Activated CD4-positive, alpha-beta T cell treated with anti-CD3 and anti-CD28 coated beads for 4 hours (primary cell): ENCODE measurements at regions not wholly inside any gene's neighbourhood (a gene's known extent, or its start where the extent isn't known, plus 50 kb on each side); places are given as distances from the start of the nearest gene placed in this dataset.

Source experiments
- DNase-seq, 2 donors: peaks; one replicate each; pipeline ENCODE4 v3.0.0-alpha.2; 2020

- DNase-seq: no peak
Observed at GRCh38 chr1:212192261-212192998, 92.8 kb upstream of the PPP2R5A start.

GRCh38 chr1:212196355-212196754 is 88.9 kb upstream of the PPP2R5A start:
- no peak for DNase-seq

- no peak for DNase-seq
Observed at GRCh38 chr1:212201461-212201860, 83.7 kb upstream of the PPP2R5A start.

DNA sequence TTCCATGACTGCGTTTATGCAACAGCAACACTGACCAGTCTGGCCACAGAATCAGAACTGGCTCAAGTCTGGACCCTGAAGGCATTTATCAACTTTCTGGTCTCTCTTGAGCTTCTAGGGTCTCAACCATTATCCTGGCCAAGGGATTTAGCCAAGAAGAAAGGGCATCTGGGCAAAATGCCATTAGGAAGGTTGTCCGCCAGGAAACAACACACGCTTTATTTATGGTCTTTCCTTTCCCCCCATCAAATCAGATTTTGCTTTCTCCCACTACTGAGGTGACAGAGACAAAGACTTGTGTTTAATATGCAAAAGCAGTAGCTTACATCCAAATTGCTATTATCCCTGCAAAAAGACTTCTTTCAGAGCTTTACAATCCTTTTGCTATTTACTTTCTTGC is 81.6 kb upstream of the PPP2R5A start:
- DNase-seq: no peak

- no peak for DNase-seq
Observed at GRCh38 chr1:212205006-212205405, 80.2 kb upstream of the PPP2R5A start.

- no peak for DNase-seq
Observed at GRCh38 chr1:212205843-212206242, 79.4 kb upstream of the PPP2R5A start.

GRCh38 chr1:212207118-212207517 is 78.1 kb upstream of the PPP2R5A start:
- no peak for DNase-seq

GRCh38 chr1:212207822-212208520 is 77.2 kb upstream of the PPP2R5A start:
- DNase-seq: no peak

DNA sequence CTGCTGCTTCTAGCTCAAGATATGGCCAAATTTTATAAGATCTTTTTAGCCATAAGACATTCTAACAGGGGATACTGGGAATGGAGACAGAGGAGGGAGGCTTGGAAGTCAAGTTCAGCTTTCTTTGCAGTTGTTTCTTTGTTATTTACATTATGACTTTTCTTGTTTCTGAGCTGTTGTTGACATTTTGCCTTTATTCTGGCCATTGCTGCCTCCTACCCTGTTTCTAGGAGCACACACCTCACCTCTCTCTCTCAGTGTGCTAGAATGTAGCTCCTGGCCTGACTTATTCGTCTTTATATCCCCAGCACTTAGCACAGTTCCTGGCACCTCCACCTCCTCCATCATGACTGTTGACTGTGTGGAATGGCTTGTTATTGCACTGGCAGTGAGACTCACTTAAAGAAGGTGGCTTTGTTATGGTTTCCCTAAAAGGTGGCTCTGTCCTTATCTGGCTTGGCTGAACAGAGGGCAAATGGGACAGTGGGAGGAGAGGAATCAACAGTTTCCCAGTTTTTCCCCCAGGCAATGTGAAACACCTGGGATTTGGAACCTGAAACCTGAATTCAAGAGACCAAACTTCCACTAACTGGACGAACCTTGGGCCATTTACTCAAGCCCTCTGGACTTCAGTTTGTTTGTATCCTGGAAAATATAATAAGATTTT is 76.1 kb upstream of the PPP2R5A start:
- no peak for DNase-seq

GRCh38 chr1:212211371-212211770 is 73.8 kb upstream of the PPP2R5A start:
- DNase-seq: no peak

GRCh38 chr1:212212343-212212742 is 72.9 kb upstream of the PPP2R5A start:
- DNase-seq: no peak

DNA sequence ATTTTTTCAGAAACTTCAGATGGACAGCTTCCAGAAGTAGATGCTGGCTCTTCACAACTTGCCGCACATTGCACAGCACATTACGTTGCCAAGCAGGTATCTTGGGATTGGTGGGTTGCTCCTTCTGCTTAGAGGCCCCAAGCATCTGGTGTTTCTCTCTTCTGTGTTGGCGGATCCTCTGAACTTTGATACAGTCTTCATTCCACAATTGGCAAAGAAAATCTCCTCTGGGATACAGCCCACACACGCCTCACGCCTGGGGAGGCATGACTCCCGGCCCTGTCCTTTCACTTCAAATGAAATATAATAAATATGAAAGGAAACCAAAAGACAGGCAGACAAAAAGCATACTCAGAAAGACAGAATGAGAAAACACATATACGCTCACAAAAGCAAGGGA is 72.3 kb upstream of the PPP2R5A start:
- no peak for DNase-seq

DNA sequence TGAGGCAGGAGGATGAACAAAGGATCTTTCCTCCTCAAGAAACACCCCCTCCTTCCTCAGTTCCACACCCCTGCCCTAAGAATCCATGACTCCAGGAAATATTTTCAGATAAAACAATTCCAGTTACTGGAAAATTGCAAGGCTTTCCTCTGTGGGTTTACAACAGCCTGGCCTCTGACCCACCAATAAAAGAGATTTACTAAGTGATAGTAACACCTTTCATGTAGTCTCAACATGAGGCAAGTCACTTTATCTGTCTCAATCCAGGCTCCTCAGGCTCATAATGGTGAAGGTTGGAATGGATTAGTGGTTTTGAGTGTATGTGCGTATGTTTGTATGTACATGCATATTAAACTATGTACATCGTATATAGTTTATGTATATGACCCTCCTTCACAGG is 71.4 kb upstream of the PPP2R5A start:
- DNase-seq: no peak

GRCh38 chr1:212214325-212214724 is 70.9 kb upstream of the PPP2R5A start:
- DNase-seq: no peak

DNA sequence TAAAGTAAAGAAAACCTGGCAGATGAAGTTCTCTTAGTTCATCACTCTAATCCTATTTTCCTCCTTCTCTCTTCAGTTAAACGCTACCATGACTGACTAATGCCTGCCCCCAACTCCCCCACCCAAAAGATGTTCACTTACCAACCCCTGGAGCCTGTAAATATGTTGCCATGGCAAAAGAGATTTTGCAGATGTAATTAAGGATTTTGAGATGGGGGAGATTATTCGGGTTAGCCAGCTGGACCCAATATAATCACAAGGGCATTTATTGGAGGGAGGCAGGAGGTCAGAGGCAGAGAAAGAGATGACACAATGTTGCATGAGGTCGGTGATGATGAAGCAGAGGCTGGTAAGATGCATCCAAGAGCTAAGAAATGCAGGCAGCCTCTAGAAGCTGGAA is 69.3 kb upstream of the PPP2R5A start:
- DNase-seq: no peak

DNA sequence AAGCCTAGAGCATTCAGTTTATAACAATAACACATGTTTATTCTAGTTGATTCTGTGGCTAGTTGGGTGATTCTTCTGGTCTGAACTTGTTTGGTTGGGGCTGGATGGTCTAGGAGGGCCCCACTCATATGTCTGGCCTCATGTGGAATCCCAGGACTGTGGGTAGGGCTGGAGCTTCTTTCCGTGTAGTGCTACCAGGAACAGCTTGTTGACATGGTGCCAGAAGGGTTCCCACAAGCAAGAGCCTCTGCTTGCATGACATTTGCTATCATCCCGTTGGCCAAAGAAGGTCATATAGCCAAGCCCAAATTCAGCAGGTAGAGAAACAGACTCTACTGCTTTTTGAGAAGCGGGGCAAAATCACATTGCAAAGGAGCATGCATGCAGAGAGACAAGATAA is 67.6 kb upstream of the PPP2R5A start:
- no peak for DNase-seq

DNA sequence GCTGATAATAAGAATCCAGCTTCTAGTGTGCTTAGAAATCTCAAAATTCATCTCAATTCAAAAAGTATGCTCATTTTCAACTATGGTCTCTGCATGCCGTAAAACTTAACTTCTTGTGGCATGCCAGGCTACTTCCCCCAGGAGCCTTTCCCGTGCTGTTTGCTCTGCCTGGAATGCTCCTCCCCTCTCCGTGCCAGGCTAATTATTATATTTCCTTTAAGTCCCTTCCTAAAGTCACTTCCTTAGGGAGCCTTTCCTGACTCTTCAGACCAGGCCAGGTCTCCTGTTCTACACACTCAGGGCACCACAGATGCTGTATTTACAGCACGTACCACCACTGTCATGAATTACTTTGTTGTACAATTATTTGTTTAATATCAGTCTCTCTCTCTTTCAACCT is 67.1 kb upstream of the PPP2R5A start:
- no peak for DNase-seq

GRCh38 chr1:212218911-212219310 is 66.3 kb upstream of the PPP2R5A start:
- DNase-seq: no peak

DNA sequence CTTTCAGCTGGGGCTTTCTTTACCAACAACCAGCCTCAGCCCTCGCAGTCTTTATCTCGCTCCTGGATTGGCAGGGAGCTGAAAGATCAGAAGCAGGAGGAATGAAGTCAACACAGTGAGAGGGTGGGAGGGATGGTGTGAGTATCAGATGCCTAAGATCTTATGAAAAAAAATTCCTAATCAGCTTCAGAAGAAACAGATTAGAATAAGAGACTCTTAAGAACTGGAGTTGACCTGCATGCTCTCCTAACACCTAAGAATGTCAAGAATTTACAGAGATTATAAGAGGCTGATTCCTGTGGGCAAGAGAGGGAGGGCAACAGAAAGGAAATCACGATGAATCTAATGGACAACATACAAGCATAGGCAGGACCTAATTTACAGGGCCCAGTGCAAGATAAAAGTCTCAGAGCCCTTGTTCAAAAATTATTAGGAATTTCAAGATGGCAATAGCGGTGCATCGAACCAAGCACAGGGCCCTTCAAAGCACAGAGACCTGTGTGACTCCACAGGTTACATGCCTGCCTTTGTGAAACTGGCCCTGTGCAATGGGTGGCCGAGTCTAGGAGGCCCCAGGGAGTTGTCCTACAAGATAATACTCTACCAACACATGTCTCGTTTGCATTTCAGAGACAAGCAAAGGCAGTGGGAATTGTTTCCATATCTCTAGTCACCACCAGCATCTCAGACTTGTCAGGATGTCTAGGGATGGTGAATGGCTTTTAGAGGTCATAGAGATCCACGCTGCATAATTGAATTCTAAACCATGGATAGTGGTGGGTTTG is 65.3 kb upstream of the PPP2R5A start:
- DNase-seq: no peak

GRCh38 chr1:212221801-212222200 is 63.4 kb upstream of the PPP2R5A start:
- DNase-seq: no peak

- DNase-seq: no peak
Observed at GRCh38 chr1:212224102-212224501, 61.1 kb upstream of the PPP2R5A start.

DNA sequence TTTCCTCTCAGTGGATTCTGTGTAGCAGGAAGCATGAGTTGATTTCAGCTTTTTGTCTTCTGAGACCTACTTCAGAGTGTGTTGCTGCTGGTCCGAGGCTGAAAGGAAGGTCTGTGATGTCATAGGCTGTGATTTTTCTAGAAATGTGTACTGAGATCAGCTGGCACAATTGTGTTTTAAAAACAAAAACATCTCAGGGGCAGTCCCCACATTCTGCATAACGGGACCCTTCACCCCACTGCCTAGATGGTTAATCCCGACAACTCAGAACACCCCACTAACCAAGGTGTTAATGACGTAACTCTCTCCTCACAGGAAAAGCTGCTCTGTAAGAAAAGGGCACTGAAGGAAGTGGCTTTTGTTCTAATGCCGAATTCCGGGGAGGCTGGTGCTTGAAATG is 59.8 kb upstream of the PPP2R5A start:
- DNase-seq: peak in 1 of 2 donors; percentile 14

DNA sequence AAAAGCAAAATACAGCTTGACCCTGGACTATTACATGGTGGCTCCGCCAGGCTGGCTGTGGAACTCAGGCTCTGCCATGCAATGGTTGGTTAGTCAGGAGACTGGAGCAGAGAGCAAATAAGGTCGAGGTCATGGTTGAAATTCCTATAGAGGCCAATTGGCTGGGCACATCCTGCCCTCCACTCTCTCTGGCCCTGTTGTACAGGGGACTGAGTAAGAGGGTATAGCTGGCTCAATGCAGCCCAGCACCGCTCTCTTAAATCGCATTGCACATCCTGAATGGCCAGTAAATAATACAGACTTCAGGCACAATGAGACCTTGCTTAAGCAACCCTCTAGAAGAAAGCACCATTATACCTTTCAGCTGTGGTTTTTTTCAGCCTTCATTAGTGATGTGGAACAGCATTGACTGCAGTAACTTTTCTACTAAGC is 59.3 kb upstream of the PPP2R5A start:
- DNase-seq: no peak
